ENCODE measurements at regions not wholly inside any gene's neighbourhood (a gene's known extent, or its start where the extent isn't known, plus 50 kb on each side); places are given as distances from the start of the nearest gene placed in this dataset.

GRCh38 chr6:140316966-140317365 is 942.5 kb upstream of the CITED2 start (continued):
- TF ChIP-seq, protein P1, sequence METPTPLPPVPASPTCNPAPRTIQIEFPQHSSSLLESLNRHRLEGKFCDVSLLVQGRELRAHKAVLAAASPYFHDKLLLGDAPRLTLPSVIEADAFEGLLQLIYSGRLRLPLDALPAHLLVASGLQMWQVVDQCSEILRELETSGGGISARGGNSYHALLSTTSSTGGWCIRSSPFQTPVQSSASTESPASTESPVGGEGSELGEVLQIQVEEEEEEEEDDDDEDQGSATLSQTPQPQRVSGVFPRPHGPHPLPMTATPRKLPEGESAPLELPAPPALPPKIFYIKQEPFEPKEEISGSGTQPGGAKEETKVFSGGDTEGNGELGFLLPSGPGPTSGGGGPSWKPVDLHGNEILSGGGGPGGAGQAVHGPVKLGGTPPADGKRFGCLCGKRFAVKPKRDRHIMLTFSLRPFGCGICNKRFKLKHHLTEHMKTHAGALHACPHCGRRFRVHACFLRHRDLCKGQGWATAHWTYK (CRISPR knock-in tag; IDR thresholded peaks at IDR 0.05) = no peak
- TF ChIP-seq TCFL5 (CRISPR knock-in tag; conservative IDR thresholded peaks at IDR 0.05) = no peak
- no peak for TF ChIP-seq ZNF408 (CRISPR knock-in tag; IDR thresholded peaks at IDR 0.05; ENCODE audit: low read depth)
- TF ChIP-seq SREBF2 (CRISPR knock-in tag; IDR thresholded peaks at IDR 0.05) = no peak
- no peak for TF ChIP-seq ZBTB11 (CRISPR knock-in tag; IDR thresholded peaks at IDR 0.05)

GRCh38 chr6:140314682-140315081 is 940.2 kb upstream of the CITED2 start:
- no peaks in the 10 kb centered on the region for H3K4me1 ChIP-seq (replicated peaks in 1 of 2; ENCODE audit: control insufficient read depth in 2 of 2, insufficient read depth in 2 of 2, low read length in 2 of 2)
- in situ Hi-C loops (cut with MboI) (no loop called here), intact Hi-C loops (cut with micrococcal nuclease) (no loop called here)
- ChIA-PET POLR2A (no interaction called here), CTCF (ENCODE audit: low intra/inter-chr PET ratio) (no interaction called here)
- ATAC-seq = no peak
- H4K20me1 ChIP-seq (replicated peaks; ENCODE audit: control insufficient read depth, insufficient read depth, low read length) = no peaks in the 10 kb centered on the region
- no peaks in the 10 kb centered on the region for H3K27me3 ChIP-seq (ENCODE audit: control insufficient read depth in 2 of 2, insufficient read depth in 2 of 2, low read length in 2 of 2)
- H3K9me1 ChIP-seq (ENCODE audit: control insufficient read depth, insufficient read depth, low read length) = no peaks in the 10 kb centered on the region
- H3K9me3 ChIP-seq (replicated peaks; ENCODE audit: control insufficient read depth, insufficient read depth, low read depth, low read length) = no peaks in the 10 kb centered on the region
- H3K79me2 ChIP-seq (ENCODE audit: control insufficient read depth, insufficient read depth, low read length) = no peaks in the 10 kb centered on the region
- no peak for DNase-seq (ENCODE audit: extremely low read depth in 1 of 4, low spot score in 3 of 4)
- H3K9ac ChIP-seq (ENCODE audit: insufficient read depth in 1 of 2, low read depth in 2 of 2, low read length in 2 of 2) = no peak overlapping the region
- WGBS (ENCODE audit: insufficient coverage, low coverage, missing lambda C conversion rate) = 68% methylated on average over 2 of the region's 2 CpGs
- H3K4me3 ChIP-seq = no peak overlapping the region
- no peak for FAIRE-seq
- peaks cover 12% of the 10 kb centered on the region; the same call in 1 of the 3 replicates for H3K36me3 ChIP-seq (ENCODE audit: control insufficient read depth, insufficient read depth, low read length)
- H3K27ac ChIP-seq (ENCODE audit: extremely low read depth, low read depth, low read length) = no peak overlapping the region
- no peak overlapping the region for H3K4me2 ChIP-seq (ENCODE audit: insufficient read depth, low read length)
- BruUV-seq (replicated peaks) = no TSS peak
- H2AFZ ChIP-seq (ENCODE audit: low read depth, low read length) = no peak overlapping the region
- no peak for TF ChIP-seq HES1 (IDR thresholded peaks at IDR 0.05; ENCODE audit: low read depth)
- no peak for TF ChIP-seq PHB (CRISPR knock-in tag; IDR thresholded peaks at IDR 0.05)
- no peak for TF ChIP-seq ZFP30 (CRISPR knock-in tag; IDR thresholded peaks at IDR 0.05; ENCODE audit: borderline replicate concordance)
- TF ChIP-seq ATF1 (CRISPR knock-in tag; IDR thresholded peaks at IDR 0.05) = no peak
- TF ChIP-seq ATF1 (tag; IDR thresholded peaks at IDR 0.05) = no peak
- TF ChIP-seq BACH1 (tag; IDR thresholded peaks at IDR 0.05) = no peak
- no peak for TF ChIP-seq E2F1 (CRISPR knock-in tag; IDR thresholded peaks at IDR 0.05)

Measured in K562 (cell line).